Keratinocyte (primary cell): ENCODE measurements at regions not wholly inside any gene's neighbourhood (a gene's known extent, or its start where the extent isn't known, plus 50 kb on each side); places are given as distances from the start of the nearest gene placed in this dataset.
A peak's percentile ranks its signal among the peaks of the same experiment; 100 is the strongest.

Experiments
- DNase-seq: peaks from one replicate; pipeline ENCODE4 v3.0.0-alpha.2; 2011; ENCODE audit warnings: low read depth, missing footprints, low spot score
- FAIRE-seq: peaks from 2 replicates; lab custom pipeline; 2011; peaks lifted over from hg19 to GRCh38; lab: Jason Lieb, UNC
- H2AFZ ChIP-seq: 2 replicates; pipeline ENCODE4 v1.6.0; 2012; ENCODE audit warnings: low read length, control low read depth, inconsistent platforms; ENCODE audit not compliant: control insufficient read depth
- H3K27ac ChIP-seq: 2 replicates; pipeline ENCODE4 v1.5.1; 2011; ENCODE audit warnings: low read length; ENCODE audit not compliant: control insufficient read depth, insufficient read depth
- H3K27me3 ChIP-seq: 3 replicates; pipeline ENCODE4 v1.6.0; 2011; ENCODE audit warnings: low read length; ENCODE audit not compliant: control insufficient read depth, insufficient read depth; ENCODE audit errors: extremely low read depth
- H3K36me3 ChIP-seq, 2 experiments: 2 replicates in 1 of 2; 3 replicates in 1 of 2; pipeline ENCODE4 v1.5.1; 2011; ENCODE audit warnings: low read length in 2 of 2, mild to moderate bottlenecking in 1 of 2; ENCODE audit not compliant: control insufficient read depth in 2 of 2, insufficient read depth in 2 of 2; ENCODE audit errors: extremely low read depth in 1 of 2
- H3K4me1 ChIP-seq: 3 replicates; pipeline ENCODE4 v1.5.1; 2011; ENCODE audit warnings: low read length; ENCODE audit not compliant: control insufficient read depth, insufficient read depth; ENCODE audit errors: extremely low read depth
- H3K4me2 ChIP-seq: 3 replicates; pipeline ENCODE4 v1.6.0; 2011; ENCODE audit warnings: low read depth, low read length; ENCODE audit not compliant: control insufficient read depth, insufficient read depth; ENCODE audit errors: extremely low read depth
- H3K4me3 ChIP-seq, 3 experiments: fragments of 200-600 bp in 1 of 3; sonication (generic) in 1 of 3; 2 replicates in 2 of 3; 3 replicates in 1 of 3; pipeline ENCODE4 v1.5.1; 2011 to 2016; ENCODE audit warnings: low read length in 3 of 3, mild to moderate bottlenecking in 3 of 3, control low read depth in 2 of 3, inconsistent platforms in 1 of 3, low read depth in 1 of 3, mixed read lengths in 1 of 3, mixed run types in 1 of 3, moderate library complexity in 1 of 3; ENCODE audit not compliant: control insufficient read depth in 2 of 3, insufficient read depth in 2 of 3; ENCODE audit errors: extremely low read depth in 1 of 3
- H3K79me2 ChIP-seq: 2 replicates; pipeline ENCODE4 v1.6.0; 2012; ENCODE audit warnings: low read length; ENCODE audit not compliant: control insufficient read depth, insufficient read depth
- H3K9ac ChIP-seq: 3 replicates; pipeline ENCODE4 v1.6.0; 2011; ENCODE audit warnings: low read length; ENCODE audit not compliant: control insufficient read depth, insufficient read depth; ENCODE audit errors: extremely low read depth
- H3K9me1 ChIP-seq: 3 replicates; pipeline ENCODE4 v1.6.0; 2011; ENCODE audit warnings: low read length; ENCODE audit not compliant: control insufficient read depth, insufficient read depth; ENCODE audit errors: extremely low read depth
- H3K9me3 ChIP-seq: 2 replicates; pipeline ENCODE4 v1.5.1; 2012; ENCODE audit warnings: low read depth, low read length; ENCODE audit not compliant: control insufficient read depth
- H4K20me1 ChIP-seq: 3 replicates; pipeline ENCODE4 v1.6.0; 2011; ENCODE audit warnings: low read length; ENCODE audit not compliant: control insufficient read depth, insufficient read depth; ENCODE audit errors: extremely low read depth
- EZH2 ChIP-seq: IDR thresholded peaks from one replicate; pipeline ENCODE4 v1.6.1; 2012; ENCODE audit warnings: inconsistent platforms, mild to moderate bottlenecking, low read length, moderate library complexity
- dilution Hi-C: fragments of 300-500 bp; cut with MboI; formaldehyde crosslinking; loops from one replicate; pipeline ENCODE4 v1.7.0; 2020; ENCODE audit warnings: low sequenced_read_pairs; ENCODE audit not compliant: extremely low pct_ligation_motif_present
- TF ChIP-seq, protein P1 (sequence below), 3 experiments: IDR thresholded peaks in 1 of 3; conservative IDR thresholded peaks in 1 of 3; optimal IDR thresholded peaks in 1 of 3; 2 replicates in 2 of 3; 3 replicates in 1 of 3; pipeline versions ENCODE3 to v1.5.1; 2011; ENCODE audit warnings: low read length in 3 of 3, mild to moderate bottlenecking in 3 of 3, moderate library complexity in 2 of 3, control low read depth in 1 of 3, inconsistent platforms in 1 of 3; ENCODE audit not compliant: insufficient read depth in 2 of 3; ENCODE audit errors: extremely low read depth in 1 of 3

DNA sequence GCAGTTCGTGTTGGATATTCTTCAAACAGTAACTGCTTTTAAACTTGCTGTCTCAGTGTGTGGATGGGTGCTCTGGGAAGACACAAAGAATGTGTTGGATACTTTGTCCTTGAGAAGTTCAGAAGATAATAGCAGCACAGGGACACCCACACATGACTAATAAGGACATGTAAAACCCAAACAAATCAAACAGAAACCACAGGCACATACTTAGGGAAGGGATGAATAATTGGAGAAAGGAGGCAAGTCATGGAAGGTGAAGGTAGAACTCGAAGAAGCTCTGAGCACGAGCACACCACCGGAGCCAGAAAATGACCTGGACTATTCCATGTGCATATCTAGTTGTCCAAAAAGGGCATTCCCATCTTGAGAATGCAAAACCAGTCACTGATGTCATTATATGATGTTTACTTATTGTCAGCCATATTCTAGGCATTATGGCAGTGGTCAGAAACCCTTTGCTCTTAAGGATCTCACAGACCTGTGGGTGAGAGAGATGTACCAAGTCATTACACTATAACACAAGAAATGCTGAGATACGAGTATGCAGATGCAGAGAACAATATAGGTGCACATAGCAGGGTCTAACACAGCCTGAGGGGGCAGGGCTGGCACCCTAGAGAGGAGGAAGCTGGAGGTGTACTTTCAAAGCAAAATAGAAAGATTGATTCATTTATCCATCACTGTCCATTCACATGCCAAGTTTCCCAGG, 152.9 kb downstream of the PIK3R1 start:
- no peak overlapping the region for H3K27ac ChIP-seq

DNA sequence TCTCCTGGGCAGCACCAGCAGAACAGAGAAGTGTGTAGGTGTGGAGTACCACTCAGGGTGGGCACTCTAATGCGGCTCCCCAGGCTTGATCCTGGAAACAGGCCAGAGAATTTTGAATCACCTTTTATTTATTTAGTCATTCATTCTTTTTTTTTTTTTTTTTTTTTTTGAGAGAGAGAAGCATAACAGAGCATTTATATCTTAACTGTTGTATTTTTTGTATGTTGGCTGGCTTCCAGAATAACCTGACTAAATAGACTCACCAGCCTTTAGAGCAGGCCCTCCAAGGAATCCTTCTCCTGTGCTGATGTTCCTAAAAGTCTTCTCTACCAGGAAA, 153.4 kb downstream of the PIK3R1 start:
- no peaks in the 10 kb centered on the region for H3K27me3 ChIP-seq
- H4K20me1 ChIP-seq = no peaks in the 10 kb centered on the region
- no peaks in the 10 kb centered on the region for H3K9me1 ChIP-seq
- dilution Hi-C loops = no loop called here
- no peaks in the 10 kb centered on the region for H3K79me2 ChIP-seq
- FAIRE-seq (no peak), DNase-seq (peak; percentile 7)
- H3K36me3 ChIP-seq = no peaks in the 10 kb centered on the region
- H3K4me1 ChIP-seq = peaks cover 6% of the 10 kb centered on the region
- no peak overlapping the region for H3K4me2 ChIP-seq
- H3K9ac ChIP-seq = no peak overlapping the region
- H3K9me3 ChIP-seq = no peaks in the 10 kb centered on the region
- H2AFZ ChIP-seq = no peak overlapping the region
- no peak overlapping the region for H3K4me3 ChIP-seq
- H3K27ac ChIP-seq = no peak overlapping the region
- TF ChIP-seq, protein P1, sequence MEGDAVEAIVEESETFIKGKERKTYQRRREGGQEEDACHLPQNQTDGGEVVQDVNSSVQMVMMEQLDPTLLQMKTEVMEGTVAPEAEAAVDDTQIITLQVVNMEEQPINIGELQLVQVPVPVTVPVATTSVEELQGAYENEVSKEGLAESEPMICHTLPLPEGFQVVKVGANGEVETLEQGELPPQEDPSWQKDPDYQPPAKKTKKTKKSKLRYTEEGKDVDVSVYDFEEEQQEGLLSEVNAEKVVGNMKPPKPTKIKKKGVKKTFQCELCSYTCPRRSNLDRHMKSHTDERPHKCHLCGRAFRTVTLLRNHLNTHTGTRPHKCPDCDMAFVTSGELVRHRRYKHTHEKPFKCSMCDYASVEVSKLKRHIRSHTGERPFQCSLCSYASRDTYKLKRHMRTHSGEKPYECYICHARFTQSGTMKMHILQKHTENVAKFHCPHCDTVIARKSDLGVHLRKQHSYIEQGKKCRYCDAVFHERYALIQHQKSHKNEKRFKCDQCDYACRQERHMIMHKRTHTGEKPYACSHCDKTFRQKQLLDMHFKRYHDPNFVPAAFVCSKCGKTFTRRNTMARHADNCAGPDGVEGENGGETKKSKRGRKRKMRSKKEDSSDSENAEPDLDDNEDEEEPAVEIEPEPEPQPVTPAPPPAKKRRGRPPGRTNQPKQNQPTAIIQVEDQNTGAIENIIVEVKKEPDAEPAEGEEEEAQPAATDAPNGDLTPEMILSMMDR (optimal IDR thresholded peaks at IDR 0.05 in 1 of 3, IDR thresholded peaks at IDR 0.05 in 1 of 3, conservative IDR thresholded peaks at IDR 0.05 in 1 of 3; ENCODE audit: extremely low read depth in 1 of 3, insufficient read depth in 2 of 3, low read length in 3 of 3) = no peak
- no peak for TF ChIP-seq EZH2

More for the DNA sequence above, 152.9 kb downstream of the PIK3R1 start:
- Histone ChIP-seq H3K4me2 (no peak overlapping the region), H3K79me2 (no peaks in the 10 kb centered on the region), H3K9me1 (no peaks in the 10 kb centered on the region), H3K4me3 (no peak overlapping the region), H3K4me1 (peaks cover 6% of the 10 kb centered on the region), H3K9ac (no peak overlapping the region), H3K36me3 (no peaks in the 10 kb centered on the region), H3K9me3 (no peaks in the 10 kb centered on the region), H4K20me1 (no peaks in the 10 kb centered on the region), H3K27me3 (no peaks in the 10 kb centered on the region), H2AFZ (no peak overlapping the region)
- FAIRE-seq (peak; percentile 44), DNase-seq (no peak)
- TF ChIP-seq, protein P1 (optimal IDR thresholded peaks at IDR 0.05 in 1 of 3, IDR thresholded peaks at IDR 0.05 in 1 of 3, conservative IDR thresholded peaks at IDR 0.05 in 1 of 3; ENCODE audit: extremely low read depth in 1 of 3, insufficient read depth in 2 of 3, low read length in 3 of 3) = no peak
- TF ChIP-seq EZH2 = no peak
- dilution Hi-C loops = no loop called here
